ENCODE measurements at regions not wholly inside any gene's neighbourhood (a gene's known extent, or its start where the extent isn't known, plus 50 kb on each side); places are given as distances from the start of the nearest gene placed in this dataset.
A peak's percentile ranks its signal among the peaks of the same experiment; 100 is the strongest.

GRCh38 chr5:104186100-104186499 is 623.5 kb upstream of the NUDT12 start:
- Mint-ChIP-seq H3K27ac (ENCODE audit: unreplicated experiment) (peak overlapping the region; percentile 36), H3K4me1 (ENCODE audit: low read depth, unreplicated experiment) (peaks cover 9% of the 10 kb centered on the region), H3K9me3 (ENCODE audit: low read depth, unreplicated experiment) (peaks cover 5% of the 10 kb centered on the region), H3K27me3 (ENCODE audit: unreplicated experiment) (no peaks in the 10 kb centered on the region), H3K4me3 (ENCODE audit: low read depth, unreplicated experiment) (no peak overlapping the region), H3K36me3 (ENCODE audit: insufficient read depth, unreplicated experiment) (no peaks in the 10 kb centered on the region)
- TF ChIP-seq CTCF (IDR thresholded peaks at IDR 0.05; ENCODE audit: unreplicated experiment), result no peak
- no TSS peak for BruUV-seq (replicated peaks)
- peak; percentile 30 for DNase-seq
- intact Hi-C loops (cut with micrococcal nuclease; ENCODE audit: unreplicated experiment), result no loop called here
- CTCF ChIA-PET, result no interaction called here

- Mint-ChIP-seq H3K9me3 (ENCODE audit: low read depth, unreplicated experiment) (peaks cover 12% of the 10 kb centered on the region), H3K4me3 (ENCODE audit: low read depth, unreplicated experiment) (no peak overlapping the region), H3K27ac (ENCODE audit: unreplicated experiment) (no peak overlapping the region), H3K36me3 (ENCODE audit: insufficient read depth, unreplicated experiment) (no peaks in the 10 kb centered on the region), H3K27me3 (ENCODE audit: unreplicated experiment) (no peaks in the 10 kb centered on the region), H3K4me1 (ENCODE audit: low read depth, unreplicated experiment) (peaks cover 9% of the 10 kb centered on the region)
- no peak for TF ChIP-seq CTCF (IDR thresholded peaks at IDR 0.05; ENCODE audit: unreplicated experiment)
- no peak for DNase-seq
- intact Hi-C loops (cut with micrococcal nuclease; ENCODE audit: unreplicated experiment), result no loop called here
- CTCF ChIA-PET, result no interaction called here
- BruUV-seq (replicated peaks), result no TSS peak
Observed at GRCh38 chr5:104184264-104184663, 621.7 kb upstream of the NUDT12 start.

- no peaks in the 10 kb centered on the region for H3K4me1 Mint-ChIP-seq (ENCODE audit: low read depth, unreplicated experiment)
- no peaks in the 10 kb centered on the region for H3K36me3 Mint-ChIP-seq (ENCODE audit: insufficient read depth, unreplicated experiment)
- peak; percentile 70 for DNase-seq
- H3K4me3 Mint-ChIP-seq (ENCODE audit: low read depth, unreplicated experiment), result no peak overlapping the region
- CTCF ChIA-PET, result interaction anchor here (0.9 to 2.6 kb wide), 6 partner anchors 236 to 665 kb away, joined by 4 to 32 read pairs (median 9); no protein-coding TSS in a partner anchor
- no peak overlapping the region for H3K27ac Mint-ChIP-seq (ENCODE audit: unreplicated experiment)
- no TSS peak for BruUV-seq (replicated peaks)
- H3K9me3 Mint-ChIP-seq (ENCODE audit: low read depth, unreplicated experiment), result peaks cover 10% of the 10 kb centered on the region
- peak; percentile 81 for TF ChIP-seq CTCF (IDR thresholded peaks at IDR 0.05; ENCODE audit: unreplicated experiment)
- intact Hi-C loops (cut with micrococcal nuclease; ENCODE audit: unreplicated experiment), result loop anchor here (1.0 to 10.0 kb wide), 5 partner anchors 237 to 944 kb away; no protein-coding TSS in a partner anchor
- no peaks in the 10 kb centered on the region for H3K27me3 Mint-ChIP-seq (ENCODE audit: unreplicated experiment)
Observed at GRCh38 chr5:104178829-104179456, 616.4 kb upstream of the NUDT12 start.

- CTCF ChIA-PET, result interaction anchor here (1.2 to 2.6 kb wide), 4 partner anchors 235 to 596 kb away, joined by 4 to 32 read pairs (median 14); no protein-coding TSS in a partner anchor
- H3K36me3 Mint-ChIP-seq (ENCODE audit: insufficient read depth, unreplicated experiment), result no peaks in the 10 kb centered on the region
Observed at GRCh38 chr5:104178066-104178465, 615.5 kb upstream of the NUDT12 start.

More at GRCh38 chr5:104178066-104178465, 615.5 kb upstream of the NUDT12 start:
- TF ChIP-seq CTCF (IDR thresholded peaks at IDR 0.05; ENCODE audit: unreplicated experiment), result no peak
- Mint-ChIP-seq H3K27me3 (ENCODE audit: unreplicated experiment) (no peaks in the 10 kb centered on the region), H3K27ac (ENCODE audit: unreplicated experiment) (no peak overlapping the region), H3K9me3 (ENCODE audit: low read depth, unreplicated experiment) (peaks cover 10% of the 10 kb centered on the region), H3K4me3 (ENCODE audit: low read depth, unreplicated experiment) (no peak overlapping the region), H3K4me1 (ENCODE audit: low read depth, unreplicated experiment) (no peaks in the 10 kb centered on the region)
- BruUV-seq (replicated peaks), result no TSS peak
- no peak for DNase-seq
- intact Hi-C loops (cut with micrococcal nuclease; ENCODE audit: unreplicated experiment), result loop anchor here (2.0 to 10.0 kb wide), 3 partner anchors 236 to 943 kb away; no protein-coding TSS in a partner anchor

Data from Calu3 (cell line).